H1 (cell line): ENCODE measurements at regions not wholly inside any gene's neighbourhood (a gene's known extent, or its start where the extent isn't known, plus 50 kb on each side); places are given as distances from the start of the nearest gene placed in this dataset.

Source experiments
- CTCF ChIA-PET: fragments of 300-600 bp; sonication (Branson Sonifier 250); formaldehyde crosslinking; loops from one replicate; lab custom pipeline; 2021; ENCODE audit not compliant: partially characterized antibody; lab: Charles Lee
- POLR2A ChIA-PET: fragments of 300-600 bp; sonication (Branson Sonifier 250); formaldehyde crosslinking; loops from one replicate; lab custom pipeline; 2021; ENCODE audit warnings: inconsistent platforms; ENCODE audit not compliant: partially characterized antibody; lab: Charles Lee
- DNase-seq, 2 experiments: peaks; one replicate each; pipeline versions ENCODE4 v3.0.0 to v3.0.0-alpha.2; 2010 to 2022; ENCODE audit warnings: low spot score in 2 of 2, low read depth in 1 of 2, mixed read lengths in 1 of 2
- FAIRE-seq: peaks from 2 replicates; lab custom pipeline; 2011; peaks lifted over from hg19 to GRCh38; lab: Jason Lieb, UNC
- H2AFZ ChIP-seq: 2 replicates; pipeline ENCODE4 v1.8.1; 2012; ENCODE audit warnings: low read length, inconsistent platforms
- H2AK5ac ChIP-seq: 2 replicates; pipeline ENCODE4 v1.6.1; 2013; ENCODE audit warnings: low read depth, low read length
- H2BK120ac ChIP-seq: replicated peaks from 2 replicates; pipeline ENCODE3; 2013; ENCODE audit warnings: low read depth, low read length, inconsistent platforms
- H2BK12ac ChIP-seq: 2 replicates; pipeline ENCODE4 v1.6.1; 2013; ENCODE audit warnings: low read depth, low read length
- H2BK15ac ChIP-seq: 2 replicates; pipeline ENCODE4 v1.6.1; 2013; ENCODE audit warnings: low read length
- H2BK20ac ChIP-seq: 2 replicates; pipeline ENCODE4 v1.6.1; 2013; ENCODE audit warnings: low read length
- H2BK5ac ChIP-seq: 2 replicates; pipeline ENCODE4 v1.6.1; 2013; ENCODE audit warnings: low read depth, low read length
- H3K14ac ChIP-seq: 2 replicates; pipeline ENCODE4 v1.6.1; 2013; ENCODE audit warnings: inconsistent platforms; ENCODE audit not compliant: insufficient read length
- H3K18ac ChIP-seq: 2 replicates; pipeline ENCODE4 v1.6.1; 2013; ENCODE audit warnings: low read length; ENCODE audit errors: extremely low read depth
- H3K23ac ChIP-seq: 2 replicates; pipeline ENCODE4 v1.6.1; 2013; ENCODE audit warnings: inconsistent platforms; ENCODE audit not compliant: insufficient read length
- H3K23me2 ChIP-seq: 2 replicates; pipeline ENCODE4 v1.6.1; 2013; ENCODE audit warnings: low read depth, low read length
- H3K27ac ChIP-seq: 2 replicates; pipeline ENCODE4 v1.6.1; 2011; ENCODE audit warnings: low read depth, low read length, inconsistent platforms
- H3K27me3 ChIP-seq, 4 experiments: replicated peaks in 1 of 4; 1 replicate in 1 of 4; 2 replicates in 3 of 4; pipeline versions ENCODE4 v1.6.1 to v1.8.1; 2011 to 2013; ENCODE audit warnings: low read length in 3 of 4, mild to moderate bottlenecking in 3 of 4, inconsistent platforms in 2 of 4, mixed read lengths in 2 of 4, moderate library complexity in 1 of 4; ENCODE audit not compliant: control insufficient read depth in 3 of 4, insufficient read depth in 3 of 4; ENCODE audit errors: extremely low read depth in 1 of 4
- H3K36me3 ChIP-seq, 4 experiments: 2 replicates each; pipeline versions ENCODE4 v1.6.1 to v1.8.1; 2011 to 2013; ENCODE audit warnings: mild to moderate bottlenecking in 4 of 4, low read length in 3 of 4, moderate library complexity in 2 of 4, control low read depth in 1 of 4, inconsistent platforms in 1 of 4; ENCODE audit not compliant: insufficient read depth in 4 of 4, control insufficient read depth in 2 of 4
- H3K4ac ChIP-seq: replicated peaks from 2 replicates; pipeline ENCODE3; 2013; ENCODE audit warnings: low read length, low read depth, mixed read lengths, inconsistent platforms; ENCODE audit not compliant: insufficient read length
- H3K4me1 ChIP-seq, 4 experiments: replicated peaks in 1 of 4; 1 replicate in 1 of 4; 2 replicates in 3 of 4; pipeline versions ENCODE4 v1.6.1 to v1.8.1; 2011 to 2013; ENCODE audit warnings: low read length in 3 of 4, inconsistent platforms in 2 of 4, mixed read lengths in 1 of 4; ENCODE audit not compliant: insufficient read depth in 4 of 4, control insufficient read depth in 3 of 4
- H3K4me2 ChIP-seq, 2 experiments: 2 replicates each; pipeline versions ENCODE4 v1.6.1 to v1.8.1; 2011 to 2013; ENCODE audit warnings: low read depth in 2 of 2, low read length in 2 of 2, control low read depth in 1 of 2, inconsistent platforms in 1 of 2, mild to moderate bottlenecking in 1 of 2; ENCODE audit not compliant: insufficient read depth in 1 of 2
- H3K4me3 ChIP-seq, 4 experiments: fragments of 200-600, 300-600 bp in 1 of 4; sonication (generic), shearing (Covaris generic), sonication (Bioruptor Twin) in 1 of 4; 2 replicates each; pipeline versions ENCODE4 v1.5.1 to v1.8.1; 2011 to 2016; ENCODE audit warnings: low read length in 4 of 4, low read depth in 3 of 4, control low read depth in 2 of 4, inconsistent platforms in 2 of 4, mild to moderate bottlenecking in 2 of 4, mixed read lengths in 1 of 4, moderate library complexity in 1 of 4; ENCODE audit not compliant: insufficient read depth in 2 of 4; ENCODE audit errors: extremely low read depth in 1 of 4
- H3K56ac ChIP-seq: replicated peaks from 2 replicates; pipeline ENCODE3; 2013; ENCODE audit warnings: low read depth, mild to moderate bottlenecking, mixed read lengths, low read length, inconsistent platforms; ENCODE audit not compliant: insufficient read length
- H3K79me1 ChIP-seq: 2 replicates; pipeline ENCODE4 v1.6.1; 2013; ENCODE audit warnings: low read depth, low read length, control low read depth
- H3K79me2 ChIP-seq, 2 experiments: 2 replicates each; pipeline versions ENCODE4 v1.6.1 to v1.8.1; 2012 to 2013; ENCODE audit warnings: low read length in 2 of 2, mild to moderate bottlenecking in 2 of 2, inconsistent platforms in 1 of 2; ENCODE audit not compliant: insufficient read depth in 2 of 2, control insufficient read depth in 1 of 2
- H3K9ac ChIP-seq, 4 experiments: replicated peaks in 1 of 4; 1 replicate in 1 of 4; 2 replicates in 3 of 4; pipeline versions ENCODE4 v1.6.1 to v1.8.1; 2011 to 2013; ENCODE audit warnings: low read depth in 3 of 4, low read length in 3 of 4, control low read depth in 2 of 4, mild to moderate bottlenecking in 2 of 4, moderate library complexity in 2 of 4, inconsistent platforms in 1 of 4; ENCODE audit errors: extremely low read depth in 1 of 4
- H3K9me3 ChIP-seq, 2 experiments: 2 replicates each; pipeline versions ENCODE4 v1.6.1 to v1.8.1; 2012 to 2013; ENCODE audit warnings: mild to moderate bottlenecking in 2 of 2, moderate library complexity in 2 of 2, control low read depth in 1 of 2, inconsistent platforms in 1 of 2, low read depth in 1 of 2, low read length in 1 of 2, mixed read lengths in 1 of 2; ENCODE audit not compliant: insufficient read depth in 2 of 2
- H4K20me1 ChIP-seq, 2 experiments: replicated peaks in 1 of 2; 2 replicates each; pipeline versions ENCODE3 to v1.8.1; 2011 to 2013; ENCODE audit warnings: inconsistent platforms in 2 of 2, low read length in 2 of 2, mild to moderate bottlenecking in 1 of 2; ENCODE audit not compliant: insufficient read depth in 2 of 2, control insufficient read depth in 1 of 2
- H4K5ac ChIP-seq: 2 replicates; pipeline ENCODE4 v1.6.1; 2013; ENCODE audit warnings: low read length, low read depth, mixed read lengths, inconsistent platforms; ENCODE audit not compliant: insufficient read length
- H4K8ac ChIP-seq: 2 replicates; pipeline ENCODE4 v1.8.0; 2013; ENCODE audit warnings: mild to moderate bottlenecking, moderate library complexity, low read length, inconsistent platforms; ENCODE audit not compliant: insufficient read depth; ENCODE audit errors: extremely low read depth
- H4K91ac ChIP-seq: replicated peaks from 2 replicates; pipeline ENCODE3; 2013; ENCODE audit warnings: low read length, mixed read lengths, inconsistent platforms; ENCODE audit not compliant: insufficient read length
- EGR1 ChIP-seq: IDR thresholded peaks from 2 replicates; pipeline ENCODE4 v1.6.1; 2011; ENCODE audit warnings: low read depth, low read length, borderline replicate concordance
- EP300 ChIP-seq, 2 experiments: IDR thresholded peaks; 1 replicate in 1 of 2; 2 replicates in 1 of 2; pipeline ENCODE4 v1.6.1; 2011 to 2012; ENCODE audit warnings: low read depth in 2 of 2, low read length in 2 of 2, mild to moderate bottlenecking in 2 of 2, borderline replicate concordance in 1 of 2, inconsistent platforms in 1 of 2, moderate library complexity in 1 of 2
- HDAC2 ChIP-seq, 2 experiments: fragments of 300-600 bp in 1 of 2; sonication (generic) in 1 of 2; IDR thresholded peaks; 2 replicates each; pipeline ENCODE4 v1.6.1; 2011 to 2012; ENCODE audit warnings: low read depth in 2 of 2, low read length in 2 of 2, mild to moderate bottlenecking in 2 of 2, moderate library complexity in 2 of 2, borderline replicate concordance in 1 of 2, inconsistent platforms in 1 of 2
- NANOG ChIP-seq: IDR thresholded peaks from 2 replicates; pipeline ENCODE4 v1.6.1; 2011; ENCODE audit warnings: low read length, low read depth, mild to moderate bottlenecking, inconsistent platforms; ENCODE audit not compliant: insufficient read depth, poor library complexity, severe bottlenecking
- WGBS, 2 experiments: shearing (Covaris generic) in 1 of 2; methylation state at CpG; one replicate each; pipeline versions ENCODE4 v1.1.6 to v1.1.7; 2013 to 2015; ENCODE audit warnings: low lambda C conversion rate in 2 of 2, mixed read lengths in 2 of 2, inconsistent platforms in 1 of 2, low coverage in 1 of 2, missing lambda C conversion rate in 1 of 2; ENCODE audit not compliant: insufficient replicate concordance in 2 of 2, insufficient coverage in 1 of 2, insufficient read length in 1 of 2; ENCODE audit errors: extremely low coverage in 1 of 2, missing lambda C conversion rate in 1 of 2; 5-methylcytosine and 5-hydroxymethylcytosine counted together
- TF ChIP-seq, protein P1 (sequence below): IDR thresholded peaks from 2 replicates; pipeline ENCODE4 v1.6.1; 2011; ENCODE audit warnings: low read length, improper control_type of control experiment

DNA sequence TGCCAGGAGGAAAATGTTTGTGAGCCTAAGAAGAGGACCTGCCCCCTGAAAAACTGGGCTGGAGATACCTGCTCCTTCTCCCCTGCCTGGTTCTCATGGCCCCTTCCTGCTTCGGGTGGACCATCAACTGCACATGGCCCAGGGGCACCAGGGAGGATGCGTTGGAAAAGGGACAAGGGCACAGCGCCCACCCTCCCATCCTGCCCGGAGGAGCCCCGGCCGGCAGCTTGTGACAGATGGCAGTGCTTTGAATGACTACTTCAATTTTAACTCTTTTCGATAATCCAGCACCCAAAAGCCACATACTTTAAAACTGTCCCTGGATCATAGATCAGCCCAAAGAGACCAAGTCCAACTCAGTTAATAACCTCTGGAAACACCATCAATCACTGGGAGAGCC, 135.8 kb upstream of the NECTIN1 start:
- CTCF ChIA-PET = interaction anchor here (1.1 kb wide), 1 partner anchor 33 kb away, joined by 3 read pairs; no protein-coding TSS in a partner anchor
- no peak overlapping the region for H3K27ac ChIP-seq
- no peak overlapping the region for H2BK15ac ChIP-seq
- H4K91ac ChIP-seq = peak overlapping the region; percentile 44
- no peak overlapping the region for H3K18ac ChIP-seq
- H2BK5ac ChIP-seq = no peak overlapping the region
- H3K79me2 ChIP-seq = no peaks in the 10 kb centered on the region
- H3K27me3 ChIP-seq = no peaks in the 10 kb centered on the region; a peak in 1 of 7 replicates
- WGBS, 2 experiments = 89% methylated on average over 7 of the region's 7 CpGs; no CpG with 5 or more reads in 1 of the 2 experiments
- no peak overlapping the region for H3K23ac ChIP-seq
- H2BK20ac ChIP-seq = no peak overlapping the region
- TF ChIP-seq HDAC2 (IDR thresholded peaks at IDR 0.05; ENCODE audit: borderline replicate concordance in 1 of 2, low read depth in 2 of 2, low read length in 2 of 2) = no peak
- TF ChIP-seq EP300 (IDR thresholded peaks at IDR 0.05; ENCODE audit: borderline replicate concordance in 1 of 2, low read depth in 2 of 2, low read length in 2 of 2) = no peak
- no peak for TF ChIP-seq EGR1
- TF ChIP-seq, protein P1, sequence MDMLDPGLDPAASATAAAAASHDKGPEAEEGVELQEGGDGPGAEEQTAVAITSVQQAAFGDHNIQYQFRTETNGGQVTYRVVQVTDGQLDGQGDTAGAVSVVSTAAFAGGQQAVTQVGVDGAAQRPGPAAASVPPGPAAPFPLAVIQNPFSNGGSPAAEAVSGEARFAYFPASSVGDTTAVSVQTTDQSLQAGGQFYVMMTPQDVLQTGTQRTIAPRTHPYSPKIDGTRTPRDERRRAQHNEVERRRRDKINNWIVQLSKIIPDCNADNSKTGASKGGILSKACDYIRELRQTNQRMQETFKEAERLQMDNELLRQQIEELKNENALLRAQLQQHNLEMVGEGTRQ = no peak
- TF ChIP-seq NANOG = no peak
- TF ChIP-seq, all 59 proteins: peak for 0
- no peak overlapping the region for H2AK5ac ChIP-seq
- H3K4ac ChIP-seq = no peak overlapping the region
- no peaks in the 10 kb centered on the region; a peak in 1 of 8 replicates for H3K36me3 ChIP-seq
- H2BK120ac ChIP-seq = no peak overlapping the region
- H3K9ac ChIP-seq = no peak overlapping the region
- no peak overlapping the region for H4K5ac ChIP-seq
- H3K9me3 ChIP-seq = peaks cover 0 to 3% of the 10 kb centered on the region in 2 experiments; a peak in 1 of 4 replicates
- DNase-seq (no peak), FAIRE-seq (no peak)
- peaks cover 0 to 1% of the 10 kb centered on the region in 2 experiments for H4K20me1 ChIP-seq
- no peak overlapping the region for H4K8ac ChIP-seq
- peaks cover 0 to 4% (median 1%) of the 10 kb centered on the region in 4 experiments; a peak in 3 of 7 replicates for H3K4me1 ChIP-seq
- H3K4me3 ChIP-seq = no peak overlapping the region
- no peaks in the 10 kb centered on the region for H3K79me1 ChIP-seq
- no peak overlapping the region for H3K4me2 ChIP-seq
- no peak overlapping the region for H2AFZ ChIP-seq
- no peak overlapping the region for H3K14ac ChIP-seq
- H3K56ac ChIP-seq = no peak overlapping the region
- POLR2A ChIA-PET = no interaction called here
- no peaks in the 10 kb centered on the region for H3K23me2 ChIP-seq
- H2BK12ac ChIP-seq = no peak overlapping the region
